CD4-positive, alpha-beta memory T cell (primary cell): ENCODE measurements at regions not wholly inside any gene's neighbourhood (a gene's known extent, or its start where the extent isn't known, plus 50 kb on each side); places are given as distances from the start of the nearest gene placed in this dataset.

ENCODE experiments used
- CTCF ChIA-PET: fragments of 350-600 bp; sonication (Branson Sonifier 250); formaldehyde crosslinking; loops from one replicate; lab custom pipeline; 2021; ENCODE audit warnings: inconsistent platforms; ENCODE audit not compliant: partially characterized antibody; lab: Charles Lee
- POLR2A ChIA-PET: fragments of 350-600 bp; sonication (Branson Sonifier 250); formaldehyde crosslinking; loops from one replicate; lab custom pipeline; 2021; ENCODE audit not compliant: partially characterized antibody; lab: Charles Lee
- DNase-seq, 5 donors: peaks; one replicate each; pipeline versions ENCODE4 v3.0.0 to v3.0.0-alpha.2; 2020 to 2022; ENCODE audit warnings: mixed read lengths in 1 of 5
- H3K27ac ChIP-seq: one replicate; pipeline ENCODE4 v1.7.0; 2013; ENCODE audit warnings: low read depth, low read length
- H3K27me3 ChIP-seq: 2 replicates; pipeline ENCODE4 v1.7.0; 2013; ENCODE audit warnings: mild to moderate bottlenecking, low read length, moderate library complexity; ENCODE audit not compliant: insufficient read depth
- H3K36me3 ChIP-seq: 2 replicates; pipeline ENCODE4 v1.7.0; 2013; ENCODE audit warnings: mild to moderate bottlenecking, low read length, moderate library complexity; ENCODE audit not compliant: insufficient read depth
- H3K4me1 ChIP-seq: 2 replicates; pipeline ENCODE4 v1.7.0; 2013; ENCODE audit warnings: mild to moderate bottlenecking, low read length, moderate library complexity; ENCODE audit not compliant: insufficient read depth
- H3K4me3 ChIP-seq, 2 donors: one replicate each; pipeline ENCODE4 v1.7.0; 2013; ENCODE audit warnings: low read length in 2 of 2, mild to moderate bottlenecking in 1 of 2
- H3K9me3 ChIP-seq, 2 donors: one replicate each; pipeline ENCODE4 v1.7.0; 2013; ENCODE audit warnings: low read length in 2 of 2, control low read depth in 1 of 2; ENCODE audit not compliant: control insufficient read depth in 1 of 2
- H3K27ac Mint-ChIP-seq, 7 donors: one replicate each; pipeline ENCODE4 v1.8.0; 2020 to 2021; ENCODE audit warnings: mixed read lengths in 7 of 7, mild to moderate bottlenecking in 6 of 7, inconsistent platforms in 3 of 7, moderate library complexity in 3 of 7
- H3K27me3 Mint-ChIP-seq, 2 donors: one replicate each; pipeline ENCODE4 v1.8.0; 2020 to 2021; ENCODE audit warnings: mixed read lengths in 2 of 2
- H3K36me3 Mint-ChIP-seq, 2 donors: one replicate each; pipeline ENCODE4 v1.8.0; 2020 to 2021; ENCODE audit warnings: mixed read lengths in 2 of 2, inconsistent platforms in 1 of 2, mild to moderate bottlenecking in 1 of 2
- H3K4me1 Mint-ChIP-seq, 4 donors: one replicate each; pipeline ENCODE4 v1.8.0; 2020 to 2021; ENCODE audit warnings: mixed read lengths in 4 of 4, mild to moderate bottlenecking in 1 of 4
- H3K4me3 Mint-ChIP-seq, 8 donors: one replicate each; pipeline ENCODE4 v1.8.0; 2020 to 2021; ENCODE audit warnings: mixed read lengths in 8 of 8, mild to moderate bottlenecking in 7 of 8, moderate library complexity in 6 of 8, inconsistent platforms in 3 of 8
- H3K9me3 Mint-ChIP-seq, 8 donors: one replicate each; pipeline ENCODE4 v1.8.0; 2020 to 2021; ENCODE audit warnings: mixed read lengths in 8 of 8, mild to moderate bottlenecking in 5 of 8, inconsistent platforms in 3 of 8, moderate library complexity in 1 of 8
- intact Hi-C: fragments of 100-400 bp; cut with micrococcal nuclease; formaldehyde crosslinking; loops from one replicate; pipeline ENCODE4 v1.15.1; 2023

DNA sequence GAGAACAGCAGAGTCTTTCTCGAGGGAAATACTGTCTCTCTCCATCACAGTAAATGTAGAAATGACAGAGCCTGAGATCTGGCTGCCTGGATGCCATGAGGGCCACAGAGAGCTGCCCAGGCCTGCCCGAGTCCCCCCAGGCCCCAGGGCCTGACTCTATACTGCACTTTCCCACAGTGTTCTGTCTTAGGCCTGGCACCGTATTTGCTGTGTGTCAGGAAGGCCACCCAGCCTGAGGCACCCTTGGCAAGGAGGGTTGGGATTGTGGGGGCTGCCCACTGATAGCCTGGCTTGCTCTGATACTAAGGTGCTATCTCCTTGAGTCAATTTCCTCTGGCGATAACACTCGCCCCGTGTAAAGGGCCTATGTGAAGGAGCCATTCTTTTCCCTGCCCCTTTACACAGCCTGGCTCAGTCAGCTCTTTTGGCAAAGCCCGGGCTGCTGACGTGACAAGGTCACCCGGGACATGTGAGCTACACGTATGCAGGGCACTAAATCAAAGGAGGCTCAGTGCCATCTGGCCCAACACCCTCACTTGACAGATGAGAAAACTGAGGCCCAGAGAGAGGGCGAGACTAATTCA is 630.1 kb upstream of the KLF4 start:
- Histone ChIP-seq H3K27me3 (no peaks in the 10 kb centered on the region), H3K27ac (no peak overlapping the region), H3K9me3 (no peaks in the 10 kb centered on the region), H3K4me3 (no peak overlapping the region), H3K36me3 (no peaks in the 10 kb centered on the region), H3K4me1 (no peaks in the 10 kb centered on the region)
- Mint-ChIP-seq H3K4me1 (no peaks in the 10 kb centered on the region), H3K36me3 (no peaks in the 10 kb centered on the region), H3K27me3 (no peaks in the 10 kb centered on the region), H3K27ac (no peak overlapping the region), H3K9me3 (peaks cover 0 to 13% (median 2%) of the 10 kb centered on the region in 8 donors), H3K4me3 (no peak overlapping the region)
- POLR2A ChIA-PET, result no interaction called here
- CTCF ChIA-PET, result no interaction called here
- DNase-seq, result no peak
- intact Hi-C loops, result no loop called here

DNA sequence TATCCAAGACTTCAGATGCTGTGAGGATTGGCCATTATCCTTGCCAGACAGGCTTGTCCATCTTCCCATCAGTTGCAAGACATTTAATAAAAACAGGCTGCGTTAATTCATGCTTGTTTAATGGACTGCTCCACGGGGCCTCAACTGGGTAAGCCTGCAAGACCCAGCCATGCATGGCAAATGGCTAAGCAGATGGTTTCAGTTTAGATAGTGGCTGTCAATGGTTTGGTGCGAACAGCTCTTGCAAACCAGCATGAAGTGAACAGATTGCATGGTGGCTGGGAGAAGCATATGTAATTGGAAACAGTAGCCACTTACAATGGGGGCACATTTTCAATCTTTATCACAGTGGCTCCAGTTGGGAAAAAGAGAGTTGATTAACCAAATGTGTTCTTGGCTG is 628.2 kb upstream of the KLF4 start:
- ChIA-PET POLR2A (no interaction called here), CTCF (no interaction called here)
- Histone ChIP-seq H3K27ac (no peak overlapping the region), H3K36me3 (no peaks in the 10 kb centered on the region), H3K4me3 (no peak overlapping the region), H3K9me3 (no peaks in the 10 kb centered on the region), H3K4me1 (no peaks in the 10 kb centered on the region), H3K27me3 (no peaks in the 10 kb centered on the region)
- no peak for DNase-seq
- Mint-ChIP-seq H3K9me3 (peaks cover 0 to 8% (median 2%) of the 10 kb centered on the region in 8 donors), H3K36me3 (no peaks in the 10 kb centered on the region), H3K27me3 (no peaks in the 10 kb centered on the region), H3K4me3 (no peak overlapping the region), H3K4me1 (no peaks in the 10 kb centered on the region), H3K27ac (no peak overlapping the region)
- intact Hi-C loops, result no loop called here

DNA sequence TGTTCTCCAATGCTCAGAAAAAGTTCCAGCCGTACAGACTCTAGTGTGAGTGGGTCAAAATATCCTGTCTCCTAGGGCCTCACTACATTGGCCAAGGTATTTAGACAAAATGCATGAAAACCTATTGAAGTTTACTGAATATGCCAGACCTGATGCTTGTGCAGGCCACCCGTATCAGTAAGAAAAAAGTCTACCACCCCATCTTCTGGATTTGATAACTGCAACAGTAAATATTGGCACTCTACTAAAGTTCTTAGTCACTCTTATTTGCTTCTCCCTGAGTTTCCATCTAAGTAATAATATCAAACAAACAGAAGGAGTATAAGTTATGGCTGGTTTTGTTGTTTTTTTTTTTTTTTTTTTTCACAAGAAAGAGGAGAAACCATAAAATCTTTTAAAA is 627.7 kb upstream of the KLF4 start:
- no peaks in the 10 kb centered on the region for H3K27me3 ChIP-seq
- no peaks in the 10 kb centered on the region for H3K4me1 Mint-ChIP-seq
- no peaks in the 10 kb centered on the region for H3K9me3 ChIP-seq
- H3K4me3 Mint-ChIP-seq, result no peak overlapping the region
- intact Hi-C loops, result no loop called here
- no peaks in the 10 kb centered on the region for H3K36me3 Mint-ChIP-seq
- no peak overlapping the region for H3K27ac Mint-ChIP-seq
- ChIA-PET POLR2A (no interaction called here), CTCF (no interaction called here)
- no peak for DNase-seq
- no peaks in the 10 kb centered on the region for H3K4me1 ChIP-seq
- no peak overlapping the region for H3K4me3 ChIP-seq
- no peaks in the 10 kb centered on the region for H3K27me3 Mint-ChIP-seq
- no peaks in the 10 kb centered on the region for H3K36me3 ChIP-seq
- H3K9me3 Mint-ChIP-seq, result peaks cover 0 to 8% (median 2%) of the 10 kb centered on the region in 8 donors
- H3K27ac ChIP-seq, result no peak overlapping the region

DNA sequence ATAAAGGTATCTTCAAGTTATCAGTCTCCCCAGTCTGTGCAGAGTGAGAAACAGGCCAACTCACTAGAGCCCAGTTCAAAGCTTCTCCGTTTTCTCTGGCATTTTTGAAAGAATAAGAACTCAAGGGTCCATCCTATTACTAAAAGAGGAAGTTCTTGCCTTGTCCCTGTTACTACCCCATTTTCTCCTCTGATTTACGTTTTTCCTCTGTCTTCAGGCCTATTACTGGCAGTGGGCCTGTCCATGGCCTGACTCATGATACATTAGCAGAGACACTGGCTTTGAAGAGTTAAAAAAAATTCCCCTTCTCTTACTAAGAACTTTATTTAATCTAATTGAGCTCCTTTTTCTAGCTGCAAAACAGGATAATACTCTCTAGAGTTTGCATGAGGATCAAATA is 624.0 kb upstream of the KLF4 start:
- H3K4me3 Mint-ChIP-seq, result no peak overlapping the region
- no peaks in the 10 kb centered on the region for H3K27me3 Mint-ChIP-seq
- POLR2A ChIA-PET, result no interaction called here
- H3K9me3 Mint-ChIP-seq, result peaks cover 0 to 8% (median under 1%) of the 10 kb centered on the region in 8 donors
- CTCF ChIA-PET, result no interaction called here
- Histone ChIP-seq H3K4me3 (no peak overlapping the region), H3K9me3 (no peaks in the 10 kb centered on the region), H3K27ac (no peak overlapping the region), H3K27me3 (no peaks in the 10 kb centered on the region), H3K36me3 (no peaks in the 10 kb centered on the region), H3K4me1 (no peaks in the 10 kb centered on the region)
- H3K36me3 Mint-ChIP-seq, result no peaks in the 10 kb centered on the region
- no peak overlapping the region for H3K27ac Mint-ChIP-seq
- intact Hi-C loops, result no loop called here
- DNase-seq, result no peak
- H3K4me1 Mint-ChIP-seq, result no peaks in the 10 kb centered on the region

DNA sequence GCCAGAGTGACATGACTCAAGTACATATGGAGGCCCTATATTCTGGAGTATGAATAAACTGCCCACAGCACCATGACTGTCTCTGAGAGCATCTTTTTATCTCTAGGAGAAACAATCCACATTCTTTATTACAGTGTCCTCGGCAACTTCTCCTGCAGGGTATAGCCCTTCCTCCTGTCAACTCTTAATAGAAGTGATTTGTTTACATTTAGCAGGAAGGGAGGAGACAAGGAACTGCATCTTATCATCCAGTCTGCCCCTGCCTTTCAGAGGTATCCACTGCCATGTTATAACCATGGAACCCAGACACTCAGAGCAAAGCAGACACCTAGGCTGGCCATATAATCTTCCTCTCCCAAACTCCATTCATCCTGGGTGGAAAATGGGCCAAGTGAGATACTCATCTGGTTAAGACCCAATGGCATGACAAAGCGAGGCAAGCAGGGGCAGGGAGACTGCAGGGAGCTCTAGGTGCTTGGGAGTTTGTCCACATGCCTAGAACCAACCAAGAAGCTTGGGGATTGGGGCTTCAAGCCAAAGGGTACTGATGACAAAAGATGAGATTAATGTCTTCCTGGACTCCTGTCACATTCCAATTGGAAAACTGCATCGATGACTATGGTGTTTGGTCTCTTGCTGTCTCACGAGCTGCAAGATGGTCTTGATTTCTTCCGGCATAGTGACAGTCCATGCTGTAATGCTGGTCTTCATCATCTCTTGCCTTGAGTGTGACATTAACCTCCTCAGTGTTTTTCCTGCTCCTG is 620.5 kb upstream of the KLF4 start:
- no peak for DNase-seq
- H3K4me3 ChIP-seq, result no peak overlapping the region
- H3K4me3 Mint-ChIP-seq, result no peak overlapping the region
- no peaks in the 10 kb centered on the region for H3K9me3 ChIP-seq
- H3K36me3 ChIP-seq, result no peaks in the 10 kb centered on the region
- H3K27me3 Mint-ChIP-seq, result no peaks in the 10 kb centered on the region
- H3K9me3 Mint-ChIP-seq, result peaks cover 0 to 6% (median 2%) of the 10 kb centered on the region in 8 donors
- CTCF ChIA-PET, result no interaction called here
- no peak overlapping the region for H3K27ac ChIP-seq
- H3K36me3 Mint-ChIP-seq, result no peaks in the 10 kb centered on the region
- H3K27me3 ChIP-seq, result no peaks in the 10 kb centered on the region
- intact Hi-C loops, result no loop called here
- no peaks in the 10 kb centered on the region for H3K4me1 Mint-ChIP-seq
- no peaks in the 10 kb centered on the region for H3K4me1 ChIP-seq
- POLR2A ChIA-PET, result no interaction called here
- no peak overlapping the region for H3K27ac Mint-ChIP-seq

DNA sequence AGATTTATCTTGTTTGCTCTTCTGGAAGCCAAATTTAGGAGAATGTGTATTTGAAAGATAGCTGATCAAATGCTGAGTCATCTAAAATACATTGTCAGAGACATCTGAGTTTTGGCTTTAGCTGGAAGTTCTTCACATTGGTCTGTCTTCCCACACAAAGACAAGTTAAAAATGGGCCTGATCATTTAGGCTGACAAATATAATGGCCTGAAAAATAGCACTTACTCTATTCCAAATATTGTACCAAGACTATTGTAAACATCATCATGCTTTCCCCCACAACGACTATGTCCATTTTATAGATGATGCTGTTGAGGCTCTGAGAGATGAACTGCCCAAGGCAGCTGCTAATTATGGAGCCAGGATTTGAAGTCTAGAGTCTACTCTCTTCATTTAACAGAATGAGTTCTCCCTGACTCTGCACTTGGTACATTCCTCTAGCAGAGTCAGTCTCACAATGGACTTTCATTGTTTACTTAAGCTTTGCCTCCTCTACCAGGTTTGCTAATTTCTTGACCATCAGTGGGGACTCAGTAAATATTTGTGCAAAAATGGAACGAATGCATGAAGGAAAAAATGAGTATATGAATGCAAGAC is 619.4 kb upstream of the KLF4 start:
- Mint-ChIP-seq H3K27me3 (no peaks in the 10 kb centered on the region), H3K4me1 (no peaks in the 10 kb centered on the region), H3K9me3 (peaks cover 0 to 8% (median 3%) of the 10 kb centered on the region in 8 donors), H3K27ac (no peak overlapping the region), H3K36me3 (no peaks in the 10 kb centered on the region), H3K4me3 (no peak overlapping the region)
- Histone ChIP-seq H3K4me3 (no peak overlapping the region), H3K4me1 (no peaks in the 10 kb centered on the region), H3K27me3 (no peaks in the 10 kb centered on the region), H3K9me3 (no peaks in the 10 kb centered on the region), H3K27ac (no peak overlapping the region), H3K36me3 (no peaks in the 10 kb centered on the region)
- ChIA-PET CTCF (no interaction called here), POLR2A (no interaction called here)
- DNase-seq, result no peak
- intact Hi-C loops, result no loop called here

DNA sequence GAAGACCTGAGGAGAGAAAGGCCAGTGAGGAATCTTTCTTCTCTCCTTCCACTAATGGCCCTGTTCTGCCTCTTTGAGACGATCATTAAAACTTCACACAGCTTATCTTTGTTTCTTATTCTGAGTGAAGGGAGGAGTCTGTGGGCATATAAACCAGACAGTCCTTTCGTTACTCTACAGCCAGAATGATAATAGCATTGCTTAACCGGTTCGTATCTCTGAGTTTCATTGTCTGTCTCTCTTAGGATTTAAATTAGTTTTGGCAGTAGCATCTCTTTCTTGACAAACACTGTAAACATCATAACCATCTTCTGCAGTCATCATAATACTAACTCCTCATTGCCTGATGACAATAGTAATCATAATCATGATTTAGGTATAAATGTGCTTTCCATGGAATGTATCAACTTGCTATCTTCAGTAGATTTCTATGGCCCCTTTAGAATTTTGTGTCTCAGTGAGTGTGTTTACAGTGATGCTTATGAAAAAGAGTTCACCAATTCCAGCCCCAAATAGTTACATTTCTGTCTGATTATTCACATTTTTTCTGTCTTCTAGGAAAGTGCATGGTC is 618.8 kb upstream of the KLF4 start:
- H3K4me1 ChIP-seq, result no peaks in the 10 kb centered on the region
- no peak overlapping the region for H3K4me3 ChIP-seq
- intact Hi-C loops, result no loop called here
- Mint-ChIP-seq H3K9me3 (peaks cover 0 to 8% (median 4%) of the 10 kb centered on the region in 8 donors), H3K4me3 (no peak overlapping the region), H3K27ac (no peak overlapping the region), H3K27me3 (no peaks in the 10 kb centered on the region), H3K4me1 (no peaks in the 10 kb centered on the region), H3K36me3 (no peaks in the 10 kb centered on the region)
- no peaks in the 10 kb centered on the region for H3K9me3 ChIP-seq
- no peaks in the 10 kb centered on the region for H3K27me3 ChIP-seq
- ChIA-PET POLR2A (no interaction called here), CTCF (no interaction called here)
- no peaks in the 10 kb centered on the region for H3K36me3 ChIP-seq
- DNase-seq, result no peak
- H3K27ac ChIP-seq, result no peak overlapping the region
